Fibroblast of lung (primary cell): ENCODE measurements at regions not wholly inside any gene's neighbourhood (a gene's known extent, or its start where the extent isn't known, plus 50 kb on each side); places are given as distances from the start of the nearest gene placed in this dataset.
"Not testable (repeated sequence)": the region's sequence is repeated elsewhere in the genome, so short reads cannot be mapped to it uniquely, and the experiment has no call there.

Experiments used
- CTCF ChIP-seq, 2 donors: IDR thresholded peaks in 1 of 2; conservative IDR thresholded peaks in 1 of 2; 1 replicate in 1 of 2; 2 replicates in 1 of 2; pipeline ENCODE4 v1.5.1; 2011 to 2012; ENCODE audit warnings: low read length in 2 of 2, control low read depth in 1 of 2, inconsistent platforms in 1 of 2, low read depth in 1 of 2, mild to moderate bottlenecking in 1 of 2
- EZH2 ChIP-seq: IDR thresholded peaks from 2 replicates; pipeline ENCODE4 v1.5.1; 2012; ENCODE audit warnings: low read length, control low read depth, mild to moderate bottlenecking; ENCODE audit errors: missing control alignments

- not testable (repeated sequence) for TF ChIP-seq CTCF (conservative IDR thresholded peaks at IDR 0.05 in 1 of 2, IDR thresholded peaks at IDR 0.05 in 1 of 2; ENCODE audit: low read depth in 1 of 2, low read length in 2 of 2); EZH2
These were observed 153.2 kb downstream of the LAT start for GRCh38 chr16:29137894-29138662.
